NB4 (cell line): ENCODE measurements at regions not wholly inside any gene's neighbourhood (a gene's known extent, or its start where the extent isn't known, plus 50 kb on each side); places are given as distances from the start of the nearest gene placed in this dataset.
A peak's percentile ranks its signal among the peaks of the same experiment; 100 is the strongest.

ENCODE experiments used
- DNase-seq: peaks from one replicate; pipeline ENCODE4 v3.0.0; 2010; ENCODE audit warnings: low read depth
- H3K4me3 ChIP-seq: one replicate; pipeline ENCODE4 v1.5.1; 2011; ENCODE audit warnings: mild to moderate bottlenecking, low read depth, low read length, moderate library complexity
- MYC ChIP-seq: IDR thresholded peaks from 2 replicates; pipeline ENCODE4 v1.6.1; 2011; ENCODE audit warnings: low read depth, low read length
- POLR2A ChIP-seq: IDR thresholded peaks from 2 replicates; pipeline ENCODE4 v1.6.1; 2011; ENCODE audit warnings: mild to moderate bottlenecking; ENCODE audit not compliant: insufficient read length; ENCODE audit errors: extremely low read depth
- TF ChIP-seq, protein P1 (sequence below): IDR thresholded peaks from one replicate; pipeline ENCODE4 v1.5.1; 2012; ENCODE audit warnings: low read depth, low read length
- TF ChIP-seq, protein P2 (sequence below): IDR thresholded peaks from 2 replicates; pipeline ENCODE4 v1.6.1; 2011; ENCODE audit warnings: low read depth, low read length

DNA sequence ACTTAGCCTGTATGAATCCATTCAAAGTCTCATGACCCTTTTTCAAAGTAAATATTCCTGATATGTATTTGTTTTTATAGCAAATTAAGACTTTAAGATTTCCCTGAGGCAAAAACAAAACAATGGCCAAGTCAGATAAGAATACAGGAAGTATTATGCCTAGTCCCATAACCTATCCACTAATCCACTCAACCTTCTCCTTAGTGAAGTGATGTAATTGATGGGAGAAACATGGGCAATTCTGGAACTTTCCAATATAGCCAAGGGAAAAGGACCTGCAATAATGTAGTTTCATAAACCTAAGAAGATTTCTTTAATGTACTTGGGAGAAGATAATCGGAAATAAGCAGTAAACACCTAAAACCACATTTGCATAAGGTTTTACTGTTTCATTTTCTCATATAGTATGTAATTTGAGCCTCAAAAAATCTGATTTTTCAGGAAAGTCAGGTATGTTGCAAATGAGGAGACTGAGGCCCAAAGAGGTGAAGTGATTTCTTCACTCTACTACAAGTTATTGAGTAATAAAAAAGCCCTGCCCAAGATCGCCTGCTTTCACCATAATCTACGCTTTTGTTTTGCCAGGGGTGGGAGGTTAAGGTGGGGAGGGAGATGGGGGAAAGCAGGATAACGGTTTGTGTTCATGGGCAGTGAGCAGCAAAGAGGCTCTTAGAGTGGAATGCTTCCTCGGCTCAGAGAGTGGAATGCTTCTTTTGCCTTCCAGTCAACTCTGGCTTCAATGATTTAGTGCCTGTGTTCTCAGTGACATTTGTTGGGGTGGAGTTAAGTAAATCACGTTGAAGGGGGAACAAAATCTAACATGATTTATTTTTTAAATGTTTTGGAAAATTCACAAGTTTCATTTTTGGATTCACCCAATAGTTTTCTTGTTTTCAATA is 95.0 kb upstream of the FNDC3B start:
- no peak for DNase-seq
- TF ChIP-seq, protein P1, sequence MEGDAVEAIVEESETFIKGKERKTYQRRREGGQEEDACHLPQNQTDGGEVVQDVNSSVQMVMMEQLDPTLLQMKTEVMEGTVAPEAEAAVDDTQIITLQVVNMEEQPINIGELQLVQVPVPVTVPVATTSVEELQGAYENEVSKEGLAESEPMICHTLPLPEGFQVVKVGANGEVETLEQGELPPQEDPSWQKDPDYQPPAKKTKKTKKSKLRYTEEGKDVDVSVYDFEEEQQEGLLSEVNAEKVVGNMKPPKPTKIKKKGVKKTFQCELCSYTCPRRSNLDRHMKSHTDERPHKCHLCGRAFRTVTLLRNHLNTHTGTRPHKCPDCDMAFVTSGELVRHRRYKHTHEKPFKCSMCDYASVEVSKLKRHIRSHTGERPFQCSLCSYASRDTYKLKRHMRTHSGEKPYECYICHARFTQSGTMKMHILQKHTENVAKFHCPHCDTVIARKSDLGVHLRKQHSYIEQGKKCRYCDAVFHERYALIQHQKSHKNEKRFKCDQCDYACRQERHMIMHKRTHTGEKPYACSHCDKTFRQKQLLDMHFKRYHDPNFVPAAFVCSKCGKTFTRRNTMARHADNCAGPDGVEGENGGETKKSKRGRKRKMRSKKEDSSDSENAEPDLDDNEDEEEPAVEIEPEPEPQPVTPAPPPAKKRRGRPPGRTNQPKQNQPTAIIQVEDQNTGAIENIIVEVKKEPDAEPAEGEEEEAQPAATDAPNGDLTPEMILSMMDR: no peak
- no peak for TF ChIP-seq MYC
- TF ChIP-seq, protein P2, sequence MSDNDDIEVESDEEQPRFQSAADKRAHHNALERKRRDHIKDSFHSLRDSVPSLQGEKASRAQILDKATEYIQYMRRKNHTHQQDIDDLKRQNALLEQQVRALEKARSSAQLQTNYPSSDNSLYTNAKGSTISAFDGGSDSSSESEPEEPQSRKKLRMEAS: no peak
- no peak for TF ChIP-seq POLR2A
- no peak overlapping the region for H3K4me3 ChIP-seq

DNA sequence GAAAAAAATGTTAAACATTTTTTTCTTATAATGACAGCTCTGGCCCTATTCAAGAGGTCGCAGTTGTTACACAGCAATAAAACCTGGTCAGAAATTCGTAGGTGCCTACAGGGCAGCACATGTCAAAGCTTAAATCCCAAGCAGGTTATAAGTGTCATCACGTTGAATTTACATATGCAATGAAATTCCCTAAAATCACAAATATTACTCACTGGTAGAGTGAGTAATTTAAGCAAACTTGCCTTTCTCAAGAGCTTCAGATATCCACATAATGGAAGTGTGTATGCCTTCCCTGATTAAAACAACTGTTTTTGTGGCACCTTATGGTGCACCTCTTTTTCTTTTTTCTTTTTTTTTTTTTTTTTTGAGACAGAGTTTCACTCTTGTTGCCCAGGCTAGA is 90.7 kb upstream of the FNDC3B start:
- no peak for DNase-seq
- TF ChIP-seq, protein P1: no peak
- TF ChIP-seq POLR2A: no peak
- TF ChIP-seq, protein P2: no peak
- no peak for TF ChIP-seq MYC
- no peak overlapping the region for H3K4me3 ChIP-seq

DNA sequence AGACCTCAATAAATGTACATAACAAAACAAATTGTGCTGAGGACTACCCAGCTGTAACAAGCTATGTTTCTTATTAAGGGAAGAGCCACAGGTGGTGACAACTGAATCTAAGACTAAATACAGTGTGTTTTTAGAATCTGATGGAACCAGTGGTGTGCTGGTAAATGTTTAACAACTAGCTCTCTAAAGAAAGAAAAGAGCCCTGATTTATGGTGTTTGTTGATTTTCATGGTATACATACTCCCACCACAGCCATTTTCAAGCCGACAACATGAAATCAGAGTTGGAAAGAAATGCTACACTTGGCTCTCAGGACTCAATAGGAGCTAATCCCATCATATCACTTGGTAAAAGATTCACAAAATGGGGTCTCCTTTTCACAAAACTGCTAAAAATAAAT is 89.8 kb upstream of the FNDC3B start:
- no peak for DNase-seq
- no peak overlapping the region for H3K4me3 ChIP-seq
- TF ChIP-seq, protein P1: no peak
- TF ChIP-seq POLR2A (no peak), MYC (no peak)
- TF ChIP-seq, protein P2: no peak

DNA sequence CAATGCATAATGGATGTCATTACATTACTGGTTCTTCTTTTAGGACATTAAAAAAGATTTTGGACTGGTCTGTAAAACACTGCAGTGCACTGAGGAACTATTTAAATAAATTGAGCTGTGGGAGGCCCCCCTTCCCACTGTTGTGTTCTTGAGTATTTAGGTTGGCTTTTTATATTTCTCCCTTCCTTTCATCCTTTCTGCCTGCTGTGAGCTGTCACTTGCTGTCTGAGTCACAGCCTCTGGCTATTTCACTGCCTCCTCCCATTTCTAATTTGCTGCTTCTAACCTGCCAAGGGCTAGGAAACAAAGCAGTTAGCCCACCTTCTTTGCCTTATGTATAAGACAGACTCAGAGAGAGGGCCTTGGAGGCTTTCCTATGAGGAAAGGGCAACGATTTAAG is 89.0 kb upstream of the FNDC3B start:
- H3K4me3 ChIP-seq: no peak overlapping the region
- TF ChIP-seq MYC (no peak), POLR2A (no peak)
- TF ChIP-seq, protein P1: no peak
- TF ChIP-seq, protein P2: no peak
- DNase-seq: peak; percentile 67

DNA sequence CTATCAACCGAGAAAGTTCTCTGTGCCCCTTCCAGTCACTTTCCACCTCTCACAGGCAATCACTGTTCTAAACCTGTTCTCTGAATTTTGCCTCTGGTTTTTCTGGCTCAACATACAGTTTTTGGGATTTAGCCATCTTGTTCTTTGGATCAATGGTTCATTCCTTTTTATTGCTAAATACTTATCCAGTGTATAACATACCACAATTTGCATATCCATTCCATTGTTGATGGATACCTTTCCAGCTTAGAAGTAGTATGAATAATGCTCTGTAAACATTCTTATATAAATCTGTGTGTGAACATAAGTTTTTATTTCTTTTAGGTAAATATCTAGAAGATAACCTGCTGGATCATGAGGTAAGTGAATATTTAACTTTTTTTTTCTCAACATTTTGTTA is 87.8 kb upstream of the FNDC3B start:
- no peak overlapping the region for H3K4me3 ChIP-seq
- TF ChIP-seq, protein P2: no peak
- no peak for TF ChIP-seq POLR2A
- no peak for TF ChIP-seq MYC
- TF ChIP-seq, protein P1: no peak
- no peak for DNase-seq
